SK-N-SH treated with all-trans-retinoic acid at 6 μM for 48 hours (cell line): ENCODE measurements at regions not wholly inside any gene's neighbourhood (a gene's known extent, or its start where the extent isn't known, plus 50 kb on each side); places are given as distances from the start of the nearest gene placed in this dataset.
"Not testable (repeated sequence)": the region's sequence is repeated elsewhere in the genome, so short reads cannot be mapped to it uniquely, and the experiment has no call there.

Experiments used
- ATAC-seq: fragments of 200-7000 bp; cut with Tn5 transposase; 3 replicates; pipeline ENCODE4 v1.9.1; 2020; ENCODE audit warnings: mild to moderate bottlenecking, moderate library complexity

- peak; percentile 56; the same call in 2 of the 3 replicates for ATAC-seq
Measured at GRCh38 chr1:148679050-148679786, 69.4 kb upstream of the NUDT4B start.

- ATAC-seq: peak; percentile 86
Measured at GRCh38 chr1:148679787-148680326, 68.7 kb upstream of the NUDT4B start.

GRCh38 chr1:148686735-148687134 is 61.8 kb upstream of the NUDT4B start:
- ATAC-seq: not testable (repeated sequence)

GRCh38 chr1:148687376-148687775 is 61.2 kb upstream of the NUDT4B start:
- not testable (repeated sequence) for ATAC-seq
